ENCODE measurements at regions not wholly inside any gene's neighbourhood (a gene's known extent, or its start where the extent isn't known, plus 50 kb on each side); places are given as distances from the start of the nearest gene placed in this dataset.

DNA sequence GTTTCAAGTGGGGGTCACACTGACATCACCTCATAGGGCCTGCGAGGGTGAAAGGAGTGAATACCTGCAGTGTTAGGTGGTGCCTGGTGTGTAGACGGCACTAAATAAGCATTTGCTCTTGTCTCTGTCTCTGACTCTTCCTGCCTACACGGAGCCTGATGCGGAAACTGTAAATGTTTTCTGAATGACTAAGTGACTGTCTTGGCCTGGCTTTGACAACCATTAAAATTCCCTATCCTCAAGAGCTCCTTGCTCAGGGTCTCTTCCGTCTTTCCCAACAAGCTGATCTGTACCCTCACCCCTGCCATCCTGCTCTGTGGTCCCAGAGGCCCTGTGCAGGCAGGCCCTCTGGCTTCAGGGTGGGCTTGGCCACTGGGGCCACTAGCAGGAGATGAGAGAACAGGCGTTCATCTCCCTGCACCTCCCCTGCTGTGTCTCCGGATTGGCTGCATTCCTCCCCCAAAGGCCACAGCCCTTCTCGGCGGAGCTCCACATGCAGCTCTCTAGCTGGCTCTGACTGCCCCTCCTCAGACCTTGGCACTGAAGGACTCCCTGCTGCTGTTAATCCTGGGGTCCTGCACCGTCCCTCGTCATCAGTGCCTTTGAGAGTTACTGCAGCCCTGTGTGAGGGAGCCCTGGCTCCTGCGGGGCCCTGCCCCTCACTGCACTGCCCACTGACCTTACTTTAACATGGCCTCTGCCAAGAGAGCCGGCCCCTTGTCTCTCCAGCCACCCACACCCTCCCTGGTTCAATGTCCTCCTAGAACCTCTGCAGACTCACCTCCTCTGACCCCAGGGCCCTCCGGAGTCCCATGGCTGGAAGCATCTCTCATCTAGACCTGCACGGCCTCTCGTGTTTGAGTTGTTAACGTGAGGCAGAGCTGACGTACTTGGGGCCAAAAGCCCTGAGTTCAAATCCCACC lies 211.1 kb downstream of the MATN1 start:
- DNase-seq: no peak

DNA sequence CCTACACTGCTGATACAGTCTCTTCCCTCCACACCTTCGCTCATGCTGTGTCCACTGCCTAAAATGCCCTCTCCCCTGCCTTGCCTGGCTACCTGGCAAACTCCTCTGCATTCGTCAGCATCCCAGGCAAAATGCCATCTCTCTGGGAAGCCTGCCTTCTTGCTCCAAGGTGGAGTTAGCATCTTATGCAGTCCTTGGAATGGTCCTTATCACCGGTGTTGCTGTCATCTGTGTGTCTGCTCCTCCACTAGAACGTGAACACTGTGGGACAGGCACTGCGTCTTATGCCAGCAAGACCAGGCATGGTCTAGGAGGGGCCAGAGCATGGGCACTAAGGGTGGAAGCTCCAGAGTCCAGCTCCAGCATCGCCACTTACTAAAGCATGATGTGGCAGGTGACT lies 211.8 kb downstream of the MATN1 start:
- no peak for DNase-seq

DNA sequence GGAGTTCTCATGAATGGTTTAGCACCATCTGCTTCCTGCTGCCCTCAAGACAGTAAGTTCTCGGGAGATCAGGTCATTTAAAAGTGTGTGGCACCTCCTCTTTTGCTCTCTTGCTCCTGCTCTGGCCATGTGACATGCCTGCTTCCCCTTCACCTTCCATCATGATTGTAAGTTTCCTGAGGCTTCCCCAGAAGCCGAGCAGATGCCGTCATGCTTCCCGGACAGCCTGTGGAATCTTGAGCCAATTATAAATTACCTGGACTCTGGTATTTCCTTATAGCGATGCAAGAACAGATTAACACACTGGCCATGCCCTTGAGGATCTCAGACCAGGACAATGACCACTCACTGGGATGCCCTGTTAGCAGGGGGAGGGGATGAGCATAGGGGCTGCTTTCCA lies 212.3 kb downstream of the MATN1 start:
- DNase-seq: no peak

GRCh38 chr1:30509670-30510069 lies 213.7 kb downstream of the MATN1 start:
- DNase-seq: no peak

GRCh38 chr1:30508611-30509010 lies 214.8 kb downstream of the MATN1 start:
- no peak for DNase-seq

- no peak for DNase-seq
Measured at GRCh38 chr1:30508175-30508448, 215.3 kb downstream of the MATN1 start.

DNA sequence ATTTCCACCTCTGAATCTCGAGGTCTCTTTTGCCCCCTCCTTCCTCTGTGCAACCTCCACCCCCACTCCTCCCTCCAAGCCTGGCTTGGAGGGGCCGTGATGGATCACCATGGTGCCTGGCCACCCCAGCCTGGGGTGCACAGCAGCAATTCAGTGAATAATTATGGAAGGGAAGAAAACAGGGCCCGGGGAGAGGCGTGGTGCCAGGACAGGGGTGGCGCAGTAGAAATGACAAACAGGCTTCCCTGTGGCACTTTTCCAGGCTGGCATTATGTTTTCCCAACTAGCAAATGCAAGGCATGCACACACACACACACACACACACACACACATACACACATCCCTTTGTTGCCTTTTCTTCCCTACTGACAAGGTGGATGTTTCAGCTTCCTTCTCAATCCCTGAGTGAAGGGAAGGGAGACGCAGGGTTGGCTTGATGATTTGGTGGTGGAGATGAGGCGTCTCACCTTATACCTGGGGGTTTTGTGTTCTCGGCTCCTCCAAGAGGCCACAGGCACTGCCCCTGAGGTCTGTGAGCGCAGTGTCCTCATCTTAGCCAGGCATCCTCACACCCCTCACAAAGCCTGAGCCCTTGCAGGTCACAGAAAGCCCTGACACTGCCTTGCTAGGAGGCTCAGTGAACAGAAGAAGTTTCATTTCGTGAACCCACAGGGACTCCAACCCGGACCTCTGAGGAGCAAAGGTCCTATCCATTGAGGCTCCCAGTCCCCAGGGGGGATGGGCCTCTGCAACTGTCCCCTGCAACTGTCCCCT lies 215.8 kb downstream of the MATN1 start:
- DNase-seq: no peak

DNA sequence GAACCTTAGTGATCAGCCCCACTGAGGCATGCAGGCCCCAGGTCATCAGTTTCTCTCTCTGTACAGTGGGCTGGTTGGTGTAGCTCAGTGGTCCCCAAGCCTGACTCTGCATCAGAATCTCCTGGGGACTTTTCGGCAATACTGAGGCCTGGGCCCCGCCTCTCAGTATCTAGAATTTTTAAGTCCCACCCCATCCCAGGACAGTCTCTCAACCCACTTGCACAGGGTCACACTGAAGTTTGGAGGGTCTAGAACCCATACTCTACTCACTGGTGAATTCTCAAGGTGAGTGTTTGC lies 216.4 kb downstream of the MATN1 start:
- no peak for DNase-seq

- no peak for DNase-seq
Measured at GRCh38 chr1:30506291-30507015, 216.9 kb downstream of the MATN1 start.

DNA sequence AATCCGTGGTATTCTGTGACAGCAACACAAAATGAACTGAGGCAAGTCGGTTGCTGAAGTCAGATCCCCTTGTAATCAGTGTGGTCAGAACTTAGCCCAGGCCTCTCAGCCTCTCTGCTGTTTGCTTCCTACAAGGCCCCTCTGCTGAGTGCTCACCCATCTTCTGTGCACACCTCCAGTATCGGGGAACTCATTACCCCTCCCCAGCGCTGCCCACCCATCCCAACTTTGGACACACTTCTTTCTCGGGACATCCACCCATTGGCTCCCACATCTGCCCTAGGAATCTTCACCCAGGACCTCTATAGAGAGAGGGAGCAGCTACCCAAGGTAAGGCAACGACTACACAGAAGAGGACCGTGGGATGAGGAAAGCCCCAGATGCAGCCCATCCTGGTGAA lies 217.5 kb downstream of the MATN1 start:
- DNase-seq: no peak

DNA sequence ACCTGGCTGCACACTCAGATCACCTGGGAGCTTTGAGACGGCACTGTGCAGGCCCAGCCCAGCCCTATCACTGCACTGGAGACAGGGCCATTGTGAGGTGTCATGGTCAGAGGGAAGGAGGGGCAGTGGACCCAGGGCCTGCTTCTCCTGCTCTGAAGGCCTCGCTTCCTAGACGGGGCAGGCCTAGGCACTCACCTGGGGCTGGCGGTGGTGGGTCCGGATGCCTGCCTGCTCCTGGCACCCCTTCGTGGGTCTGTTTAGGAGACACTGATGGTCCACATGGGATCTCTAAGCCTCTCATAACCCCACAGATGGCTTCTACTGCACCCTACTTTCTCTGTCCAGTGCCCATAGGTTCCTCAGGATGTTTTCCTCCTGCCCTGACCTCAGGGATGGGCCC lies 230.9 kb downstream of the MATN1 start:
- no peak for DNase-seq

- DNase-seq: no peak
Measured at GRCh38 chr1:30491831-30492230, 231.6 kb downstream of the MATN1 start.

GRCh38 chr1:30490554-30491053 lies 232.8 kb downstream of the MATN1 start:
- no peak for DNase-seq

DNA sequence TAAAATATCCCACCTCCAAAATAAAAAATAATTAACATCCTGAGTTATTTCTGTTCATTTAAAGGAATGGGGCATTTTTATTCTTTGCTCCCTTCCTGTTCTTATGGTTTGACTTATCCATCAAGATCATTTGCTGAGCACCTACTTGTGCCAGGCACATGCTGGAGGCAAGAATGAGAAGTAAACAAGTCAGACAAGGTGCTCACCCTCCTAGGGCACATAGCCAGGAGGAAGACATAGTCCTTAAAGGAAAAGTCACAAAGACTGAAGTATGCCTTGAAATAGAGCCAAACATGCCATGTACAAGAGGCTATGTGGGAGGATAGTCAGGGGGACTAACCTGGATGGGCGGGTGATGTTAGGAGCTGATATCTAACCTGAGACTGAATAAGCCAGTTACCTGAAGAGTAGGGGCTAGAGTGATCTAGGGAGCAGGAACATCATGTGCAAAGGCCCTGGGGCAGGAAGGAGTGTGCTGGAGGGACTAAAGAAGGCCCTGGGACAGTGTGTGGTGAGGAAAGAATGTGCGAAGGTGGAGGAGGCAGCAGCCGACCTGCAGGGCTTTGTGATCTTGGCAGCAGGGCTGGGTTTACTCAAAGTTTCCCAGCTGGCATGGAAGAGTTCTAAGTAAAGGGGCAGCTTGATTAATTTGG lies 233.5 kb downstream of the MATN1 start:
- DNase-seq: no peak

DNA sequence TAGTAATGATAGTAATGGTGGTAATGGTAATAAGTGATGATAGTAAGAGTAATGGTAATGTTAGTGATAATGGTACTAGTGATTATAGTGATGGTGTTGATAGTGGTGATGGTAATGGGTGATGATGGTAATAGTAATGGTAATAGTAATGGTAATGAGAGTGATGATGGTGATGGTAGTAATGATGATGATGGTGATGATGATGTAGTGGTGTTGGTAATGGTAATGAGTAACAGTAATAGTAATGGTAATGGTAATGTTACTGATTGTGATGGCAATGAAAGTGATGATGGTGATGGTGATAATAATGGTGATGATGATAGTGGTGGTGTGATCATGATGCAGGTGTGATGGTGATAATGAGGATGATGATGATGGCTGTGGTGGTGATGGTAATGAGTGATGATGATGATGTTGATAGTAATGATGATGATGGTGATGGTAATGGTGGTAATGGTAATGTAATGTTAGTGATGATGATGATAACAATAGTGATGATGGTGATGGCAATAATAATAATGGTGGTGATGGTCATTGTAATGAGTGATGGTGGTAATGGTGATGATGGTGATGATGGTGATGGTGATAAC lies 235.0 kb downstream of the MATN1 start:
- DNase-seq: no peak

GRCh38 chr1:30487042-30487441 lies 236.3 kb downstream of the MATN1 start:
- DNase-seq: no peak

DNA sequence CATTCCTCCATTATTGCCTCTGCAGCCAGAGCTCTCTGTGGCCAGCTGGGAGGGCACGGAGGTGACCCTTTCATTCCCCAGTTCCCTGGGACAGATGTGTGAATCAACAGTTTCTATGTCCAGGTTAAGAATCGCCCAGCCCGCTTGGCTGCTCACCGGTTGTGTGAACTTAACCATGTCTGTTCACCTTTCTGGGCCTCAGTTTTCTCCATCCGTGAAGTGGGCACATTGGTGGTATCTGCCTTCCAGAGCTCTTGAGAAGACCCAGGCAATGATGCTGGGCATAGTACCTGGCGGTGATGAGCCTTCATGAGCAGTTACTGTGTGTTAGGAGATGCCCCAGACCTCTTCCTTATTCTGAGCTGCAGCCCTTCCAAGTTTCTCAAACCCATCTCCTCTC lies 238.3 kb downstream of the MATN1 start:
- DNase-seq: no peak

GRCh38 chr1:30484668-30485067 lies 238.7 kb downstream of the MATN1 start:
- no peak for DNase-seq

GRCh38 chr1:30479575-30479974 lies 243.8 kb downstream of the MATN1 start:
- DNase-seq: no peak

- no peak for DNase-seq
Measured at GRCh38 chr1:30478799-30479563, 244.4 kb downstream of the MATN1 start.

- no peak for DNase-seq
Measured at GRCh38 chr1:30478283-30478682, 245.1 kb downstream of the MATN1 start.

DNA sequence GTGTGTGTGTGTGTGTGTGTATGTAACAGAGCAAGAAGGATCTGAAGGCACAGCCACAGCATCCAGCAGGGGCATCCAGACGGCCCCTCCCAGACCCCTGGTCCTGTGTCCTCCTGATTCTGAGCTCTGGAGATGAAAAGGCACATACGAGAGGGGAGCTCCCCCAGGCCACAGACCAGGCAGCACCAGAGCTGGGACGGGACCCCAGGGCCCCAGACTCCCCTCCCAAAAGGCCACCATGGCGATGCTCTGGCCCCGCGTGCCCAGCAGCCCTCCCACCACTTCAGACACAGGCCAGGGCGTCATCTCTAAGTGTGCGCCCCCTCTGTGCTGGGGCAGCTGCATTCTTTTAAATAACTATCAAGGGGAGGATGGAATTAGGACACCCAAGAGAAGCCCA lies 245.8 kb downstream of the MATN1 start:
- DNase-seq: no peak

All from hematopoietic multipotent progenitor cell treated with erythropoietin and hydrocortisone succinate and interleukin-3 and kit ligand, for 4 days (in vitro differentiated cells).